ENCODE measurements at regions not wholly inside any gene's neighbourhood (a gene's known extent, or its start where the extent isn't known, plus 50 kb on each side); places are given as distances from the start of the nearest gene placed in this dataset.

DNA sequence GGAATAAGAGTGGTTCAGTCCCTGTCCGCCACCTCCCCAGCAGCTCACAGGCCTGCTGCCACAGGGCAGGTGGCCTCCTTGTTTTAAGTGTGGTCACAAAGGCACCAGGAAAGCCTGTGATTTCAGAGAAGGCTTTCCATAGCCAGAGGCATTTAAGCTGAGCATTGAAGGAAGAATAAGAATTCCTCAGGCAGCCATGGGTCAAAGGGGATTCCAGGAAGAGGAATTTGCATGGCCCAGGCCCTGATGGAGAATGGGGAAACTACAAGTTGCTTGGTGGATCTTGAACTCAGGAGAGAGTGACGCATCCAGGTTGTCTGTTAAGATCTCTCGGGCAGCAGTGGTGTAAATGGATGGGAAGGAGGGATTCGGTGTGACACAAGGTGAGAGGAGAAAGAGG lies 66.7 kb downstream of the KLHDC7A start:
- Mint-ChIP-seq H3K4me3 (no peak overlapping the region), H3K4me1 (peaks cover 18% of the 10 kb centered on the region), H3K27me3 (ENCODE audit: insufficient read depth, low read depth, poor library complexity) (peaks cover 7% of the 10 kb centered on the region), H3K36me3 (ENCODE audit: low read depth) (peaks cover 7% of the 10 kb centered on the region; the same call in 1 of the 3 replicates), H3K9me3 (peaks cover 8% of the 10 kb centered on the region), H3K27ac (no peak overlapping the region)
- Histone ChIP-seq H3K9me2 (ENCODE audit: insufficient read depth) (no peaks in the 10 kb centered on the region), H3K27ac (ENCODE audit: low read depth) (no peak overlapping the region), H3F3A (replicated peaks; ENCODE audit: low read depth) (no peaks in the 10 kb centered on the region), H3K36me3 (ENCODE audit: insufficient read depth) (no peaks in the 10 kb centered on the region), H3K4me1 (ENCODE audit: insufficient read depth) (peaks cover 9% of the 10 kb centered on the region; the same call in 1 of the 2 replicates), H4K20me1 (replicated peaks; ENCODE audit: insufficient read depth) (no peaks in the 10 kb centered on the region), H2AFZ (no peak overlapping the region), H3K4me2 (no peak overlapping the region), H3K4me3 (no peak overlapping the region), H3K27me3 (ENCODE audit: insufficient read depth) (no peaks in the 10 kb centered on the region), H3K79me2 (replicated peaks; ENCODE audit: insufficient read depth) (no peaks in the 10 kb centered on the region)
- no peak for TF ChIP-seq ETS1 (IDR thresholded peaks at IDR 0.05)
- TF ChIP-seq POLR2AphosphoS5 (IDR thresholded peaks at IDR 0.05; ENCODE audit: low read depth): no peak
- no peak for TF ChIP-seq JUNB (IDR thresholded peaks at IDR 0.05; ENCODE audit: unreplicated experiment)
- TF ChIP-seq NANOG (IDR thresholded peaks at IDR 0.05; ENCODE audit: borderline replicate concordance): no peak
- no peak for TF ChIP-seq ZNF114 (CRISPR knock-in tag; IDR thresholded peaks at IDR 0.05)
- TF ChIP-seq STAT1 (IDR thresholded peaks at IDR 0.05; ENCODE audit: unreplicated experiment): no peak
- no peak for TF ChIP-seq ZNF331 (CRISPR knock-in tag; IDR thresholded peaks at IDR 0.05; ENCODE audit: low read depth)
- TF ChIP-seq, protein P1, sequence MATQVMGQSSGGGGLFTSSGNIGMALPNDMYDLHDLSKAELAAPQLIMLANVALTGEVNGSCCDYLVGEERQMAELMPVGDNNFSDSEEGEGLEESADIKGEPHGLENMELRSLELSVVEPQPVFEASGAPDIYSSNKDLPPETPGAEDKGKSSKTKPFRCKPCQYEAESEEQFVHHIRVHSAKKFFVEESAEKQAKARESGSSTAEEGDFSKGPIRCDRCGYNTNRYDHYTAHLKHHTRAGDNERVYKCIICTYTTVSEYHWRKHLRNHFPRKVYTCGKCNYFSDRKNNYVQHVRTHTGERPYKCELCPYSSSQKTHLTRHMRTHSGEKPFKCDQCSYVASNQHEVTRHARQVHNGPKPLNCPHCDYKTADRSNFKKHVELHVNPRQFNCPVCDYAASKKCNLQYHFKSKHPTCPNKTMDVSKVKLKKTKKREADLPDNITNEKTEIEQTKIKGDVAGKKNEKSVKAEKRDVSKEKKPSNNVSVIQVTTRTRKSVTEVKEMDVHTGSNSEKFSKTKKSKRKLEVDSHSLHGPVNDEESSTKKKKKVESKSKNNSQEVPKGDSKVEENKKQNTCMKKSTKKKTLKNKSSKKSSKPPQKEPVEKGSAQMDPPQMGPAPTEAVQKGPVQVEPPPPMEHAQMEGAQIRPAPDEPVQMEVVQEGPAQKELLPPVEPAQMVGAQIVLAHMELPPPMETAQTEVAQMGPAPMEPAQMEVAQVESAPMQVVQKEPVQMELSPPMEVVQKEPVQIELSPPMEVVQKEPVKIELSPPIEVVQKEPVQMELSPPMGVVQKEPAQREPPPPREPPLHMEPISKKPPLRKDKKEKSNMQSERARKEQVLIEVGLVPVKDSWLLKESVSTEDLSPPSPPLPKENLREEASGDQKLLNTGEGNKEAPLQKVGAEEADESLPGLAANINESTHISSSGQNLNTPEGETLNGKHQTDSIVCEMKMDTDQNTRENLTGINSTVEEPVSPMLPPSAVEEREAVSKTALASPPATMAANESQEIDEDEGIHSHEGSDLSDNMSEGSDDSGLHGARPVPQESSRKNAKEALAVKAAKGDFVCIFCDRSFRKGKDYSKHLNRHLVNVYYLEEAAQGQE (IDR thresholded peaks at IDR 0.05; ENCODE audit: unreplicated experiment): no peak
- no peak for TF ChIP-seq CREB1 (CRISPR knock-in tag; IDR thresholded peaks at IDR 0.05; ENCODE audit: low read depth)
- TF ChIP-seq EZH2phosphoT487 (IDR thresholded peaks at IDR 0.05; ENCODE audit: unreplicated experiment): no peak
- ATAC-seq: peak; percentile 71
- DNase-seq (ENCODE audit: low spot score): peak; percentile 72

GRCh38 chr1:18548643-18549042 lies 67.9 kb downstream of the KLHDC7A start:
- H3F3A ChIP-seq (replicated peaks; ENCODE audit: low read depth): no peaks in the 10 kb centered on the region
- H3K27ac ChIP-seq (ENCODE audit: low read depth): no peak overlapping the region
- Mint-ChIP-seq H3K4me3 (no peak overlapping the region), H3K36me3 (ENCODE audit: low read depth) (peaks cover under 1% of the 10 kb centered on the region; the same call in 1 of the 3 replicates), H3K4me1 (peaks cover 10% of the 10 kb centered on the region), H3K9me3 (peaks cover under 1% of the 10 kb centered on the region; the same call in 1 of the 3 replicates), H3K27ac (no peak overlapping the region), H3K27me3 (ENCODE audit: insufficient read depth, low read depth, poor library complexity) (peaks cover 15% of the 10 kb centered on the region)
- H3K4me3 ChIP-seq: no peak overlapping the region
- H3K4me1 ChIP-seq (ENCODE audit: insufficient read depth): no peaks in the 10 kb centered on the region
- H3K27me3 ChIP-seq (ENCODE audit: insufficient read depth): no peaks in the 10 kb centered on the region
- H3K4me2 ChIP-seq: no peak overlapping the region
- no peaks in the 10 kb centered on the region for H4K20me1 ChIP-seq (replicated peaks; ENCODE audit: insufficient read depth)
- DNase-seq (ENCODE audit: low spot score): no peak
- H2AFZ ChIP-seq: no peak overlapping the region
- H3K79me2 ChIP-seq (replicated peaks; ENCODE audit: insufficient read depth): no peaks in the 10 kb centered on the region
- no peaks in the 10 kb centered on the region for H3K9me2 ChIP-seq (ENCODE audit: insufficient read depth)
- H3K36me3 ChIP-seq (ENCODE audit: insufficient read depth): no peaks in the 10 kb centered on the region
- no peak for ATAC-seq
- TF ChIP-seq, protein P1 (IDR thresholded peaks at IDR 0.05; ENCODE audit: unreplicated experiment): no peak
- TF ChIP-seq CREB1 (CRISPR knock-in tag; IDR thresholded peaks at IDR 0.05; ENCODE audit: low read depth): no peak
- no peak for TF ChIP-seq ZNF331 (CRISPR knock-in tag; IDR thresholded peaks at IDR 0.05; ENCODE audit: low read depth)
- TF ChIP-seq ETS1 (IDR thresholded peaks at IDR 0.05): no peak
- TF ChIP-seq STAT1 (IDR thresholded peaks at IDR 0.05; ENCODE audit: unreplicated experiment): no peak
- no peak for TF ChIP-seq POLR2AphosphoS5 (IDR thresholded peaks at IDR 0.05; ENCODE audit: low read depth)
- TF ChIP-seq EZH2phosphoT487 (IDR thresholded peaks at IDR 0.05; ENCODE audit: unreplicated experiment): no peak
- TF ChIP-seq EZH2 (IDR thresholded peaks at IDR 0.05; ENCODE audit: low read depth, unreplicated experiment): no peak
